ENCODE measurements at regions not wholly inside any gene's neighbourhood (a gene's known extent, or its start where the extent isn't known, plus 50 kb on each side); places are given as distances from the start of the nearest gene placed in this dataset.
A peak's percentile ranks its signal among the peaks of the same experiment; 100 is the strongest.
"Not testable (repeated sequence)": the region's sequence is repeated elsewhere in the genome, so short reads cannot be mapped to it uniquely, and the experiment has no call there.

DNA sequence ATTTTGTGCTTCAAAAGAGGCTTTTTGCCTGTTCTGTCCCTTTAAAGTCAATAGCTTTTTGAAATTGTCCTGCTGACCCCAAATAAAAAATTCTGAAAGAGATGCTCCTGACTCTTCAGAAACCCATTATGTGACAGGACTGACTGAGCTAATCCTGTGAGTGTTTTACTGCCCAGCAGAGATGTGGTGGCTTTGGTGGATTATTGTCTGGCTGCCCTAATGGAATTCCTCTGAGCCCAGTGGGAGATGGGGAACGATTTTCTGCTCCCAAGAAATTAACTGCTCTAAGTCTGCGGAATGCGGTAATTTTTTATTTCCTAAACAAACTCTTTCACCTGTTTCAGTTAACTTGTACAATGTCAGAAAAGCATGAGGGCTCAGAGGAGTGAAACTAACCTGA lies 258.2 kb downstream of the IKZF2 start:
- Mint-ChIP-seq H3K27ac (no peak overlapping the region), H3K27me3 (no peaks in the 10 kb centered on the region), H3K9me3 (peaks cover 0 to 2% (median 0%) of the 10 kb centered on the region in 7 donors), H3K4me1 (peaks cover 0 to 5% (median 2%) of the 10 kb centered on the region in 4 donors), H3K4me3 (no peak overlapping the region), H3K36me3 (peaks cover 21% of the 10 kb centered on the region)
- Histone ChIP-seq H3K27me3 (ENCODE audit: control insufficient read depth, insufficient read depth, low read length) (no peaks in the 10 kb centered on the region), H3K9me3 (ENCODE audit: control insufficient read depth in 2 of 2, low read length in 2 of 2) (no peaks in the 10 kb centered on the region), H3K27ac (ENCODE audit: insufficient read depth, low read length, poor library complexity, severe bottlenecking) (no peak overlapping the region), H3K4me3 (ENCODE audit: low read depth, low read length) (no peak overlapping the region), H3K36me3 (ENCODE audit: control insufficient read depth, insufficient read depth, low read length) (peaks cover 8% of the 10 kb centered on the region), H3K4me1 (ENCODE audit: control insufficient read depth, insufficient read depth, low read length, poor library complexity, severe bottlenecking) (no peaks in the 10 kb centered on the region)
- no peak for ATAC-seq (ENCODE audit: low read depth in 2 of 2)
- no peak for DNase-seq

DNA sequence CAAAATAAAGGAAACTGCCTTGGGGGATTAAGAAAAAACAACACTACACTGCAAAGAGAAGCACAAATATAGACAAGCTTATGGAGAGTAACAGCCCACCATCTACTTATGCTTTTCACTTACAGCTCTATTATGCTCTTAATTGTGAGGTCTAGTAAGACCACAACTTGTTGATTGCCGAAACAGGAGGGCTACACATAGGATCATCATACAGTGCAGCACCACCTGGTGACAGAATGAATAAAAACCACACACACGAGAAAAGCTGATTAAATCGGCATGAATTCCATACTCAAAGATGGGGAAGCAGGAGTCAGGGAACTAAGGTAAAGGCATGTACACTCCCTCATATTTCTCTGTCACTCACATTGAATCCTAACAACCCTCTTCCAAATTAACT lies 259.2 kb downstream of the IKZF2 start:
- no peaks in the 10 kb centered on the region for H3K4me1 ChIP-seq (ENCODE audit: control insufficient read depth, insufficient read depth, low read length, poor library complexity, severe bottlenecking)
- Mint-ChIP-seq H3K9me3 (peaks cover 0 to 2% (median 0%) of the 10 kb centered on the region in 7 donors), H3K4me1 (peaks cover 0 to 5% (median 4%) of the 10 kb centered on the region in 4 donors), H3K4me3 (no peak overlapping the region), H3K27me3 (no peaks in the 10 kb centered on the region), H3K36me3 (peaks cover 29% of the 10 kb centered on the region), H3K27ac (no peak overlapping the region)
- DNase-seq (peak in 1 of 3 donors; percentile 26), ATAC-seq (ENCODE audit: low read depth in 2 of 2) (no peak)
- H3K9me3 ChIP-seq (ENCODE audit: control insufficient read depth in 2 of 2, low read length in 2 of 2) = no peaks in the 10 kb centered on the region
- peaks cover 8% of the 10 kb centered on the region for H3K36me3 ChIP-seq (ENCODE audit: control insufficient read depth, insufficient read depth, low read length)
- H3K27ac ChIP-seq (ENCODE audit: insufficient read depth, low read length, poor library complexity, severe bottlenecking) = no peak overlapping the region
- no peaks in the 10 kb centered on the region for H3K27me3 ChIP-seq (ENCODE audit: control insufficient read depth, insufficient read depth, low read length)
- H3K4me3 ChIP-seq (ENCODE audit: low read depth, low read length) = no peak overlapping the region

DNA sequence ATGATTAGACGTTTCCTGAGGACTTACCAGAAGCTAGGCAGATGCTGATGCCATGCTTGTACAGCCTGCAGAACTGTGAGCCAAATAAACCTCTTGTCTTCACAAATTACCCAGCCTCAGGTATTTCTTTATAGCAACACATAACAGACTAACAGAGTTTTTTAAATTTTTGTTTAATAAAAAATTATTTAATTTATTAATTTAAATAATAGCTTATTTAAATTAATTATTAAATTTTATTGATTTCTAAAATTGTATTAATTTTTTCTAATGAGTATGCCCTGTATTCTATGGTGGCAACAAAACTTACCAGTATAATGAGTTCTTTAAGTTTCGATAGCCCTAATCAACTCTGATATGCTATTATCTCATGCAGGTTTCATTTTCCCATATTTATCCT lies 259.8 kb downstream of the IKZF2 start:
- peaks cover 8% of the 10 kb centered on the region for H3K36me3 ChIP-seq (ENCODE audit: control insufficient read depth, insufficient read depth, low read length)
- no peak for DNase-seq
- H3K4me3 ChIP-seq (ENCODE audit: low read depth, low read length) = no peak overlapping the region
- Mint-ChIP-seq H3K36me3 (peaks cover 34% of the 10 kb centered on the region), H3K9me3 (peaks cover 0 to 5% (median 3%) of the 10 kb centered on the region in 7 donors), H3K4me1 (peaks cover 0 to 6% (median 4%) of the 10 kb centered on the region in 4 donors), H3K4me3 (no peak overlapping the region), H3K27me3 (no peaks in the 10 kb centered on the region), H3K27ac (peak overlapping the region in 1 of 3 donors; percentile 73)
- H3K27me3 ChIP-seq (ENCODE audit: control insufficient read depth, insufficient read depth, low read length) = no peaks in the 10 kb centered on the region
- H3K27ac ChIP-seq (ENCODE audit: insufficient read depth, low read length, poor library complexity, severe bottlenecking) = no peak overlapping the region
- no peak for ATAC-seq (ENCODE audit: low read depth in 2 of 2)
- H3K4me1 ChIP-seq (ENCODE audit: control insufficient read depth, insufficient read depth, low read length, poor library complexity, severe bottlenecking) = no peaks in the 10 kb centered on the region
- no peaks in the 10 kb centered on the region for H3K9me3 ChIP-seq (ENCODE audit: control insufficient read depth in 2 of 2, low read length in 2 of 2)

DNA sequence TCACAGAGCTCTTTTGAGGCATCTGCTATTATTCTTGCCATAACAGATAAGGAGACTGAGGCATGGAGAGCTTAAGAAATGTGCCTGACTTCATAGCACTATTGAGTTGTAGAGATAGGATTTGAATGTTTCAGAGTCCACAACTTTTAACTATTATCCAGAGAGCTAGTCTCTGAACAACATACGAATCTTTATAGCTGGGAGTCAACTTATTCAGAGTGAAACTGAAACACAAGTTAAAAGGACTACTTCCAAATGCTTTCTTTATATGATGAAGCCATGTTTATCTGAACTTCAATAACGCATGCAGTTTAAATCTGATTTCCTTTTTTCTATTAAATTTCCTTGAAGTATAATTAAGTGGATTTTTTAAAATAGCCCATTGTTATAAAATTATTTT lies 268.8 kb downstream of the IKZF2 start:
- H3K4me3 Mint-ChIP-seq = peak overlapping the region in 2 of 4 donors; percentile 17 to 42
- DNase-seq (peak in 2 of 3 donors; percentile 6 to 50), ATAC-seq (ENCODE audit: low read depth in 2 of 2) (no peak)
- peaks cover 0 to 37% (median 14%) of the 10 kb centered on the region in 7 donors for H3K9me3 Mint-ChIP-seq
- H3K27ac ChIP-seq (ENCODE audit: insufficient read depth, low read length, poor library complexity, severe bottlenecking) = no peak overlapping the region
- peaks cover 67% of the 10 kb centered on the region for H3K36me3 Mint-ChIP-seq
- H3K27ac Mint-ChIP-seq = peak overlapping the region; percentile 16 to 53 (median 45)
- peaks cover 4 to 5% of the 10 kb centered on the region in 2 experiments for H3K9me3 ChIP-seq (ENCODE audit: control insufficient read depth in 2 of 2, low read length in 2 of 2)
- H3K27me3 ChIP-seq (ENCODE audit: control insufficient read depth, insufficient read depth, low read length) = no peaks in the 10 kb centered on the region
- no peaks in the 10 kb centered on the region for H3K27me3 Mint-ChIP-seq
- peak overlapping the region; percentile 46 for H3K4me3 ChIP-seq (ENCODE audit: low read depth, low read length)
- peaks cover 17 to 44% (median 34%) of the 10 kb centered on the region in 4 donors for H3K4me1 Mint-ChIP-seq
- H3K4me1 ChIP-seq (ENCODE audit: control insufficient read depth, insufficient read depth, low read length, poor library complexity, severe bottlenecking) = peaks cover 4% of the 10 kb centered on the region
- H3K36me3 ChIP-seq (ENCODE audit: control insufficient read depth, insufficient read depth, low read length) = peaks cover 5% of the 10 kb centered on the region

DNA sequence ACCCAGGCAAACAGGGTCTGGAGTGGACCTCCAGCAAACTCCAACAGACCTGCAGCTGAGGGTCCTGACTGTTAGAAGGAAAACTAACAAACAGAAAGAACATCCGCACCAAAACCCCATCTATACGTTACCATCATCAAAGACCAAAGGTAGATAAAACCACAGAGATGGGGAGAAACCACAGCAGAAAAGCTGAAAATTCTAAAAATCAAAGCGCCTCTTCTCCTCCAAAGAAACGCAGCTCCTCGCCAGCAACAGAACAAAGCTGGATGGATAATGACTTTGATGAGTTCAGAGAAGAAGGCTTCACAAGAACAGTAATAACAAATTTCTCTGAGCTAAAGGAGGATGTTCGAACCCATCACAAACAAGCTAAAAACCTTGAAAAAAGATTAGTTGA lies 274.9 kb downstream of the IKZF2 start:
- Mint-ChIP-seq H3K4me1 (peaks cover 4 to 33% (median 17%) of the 10 kb centered on the region in 4 donors), H3K36me3 (peaks cover 54% of the 10 kb centered on the region), H3K4me3 (peak overlapping the region in 1 of 4 donors; percentile 22)
- not testable (repeated sequence) for H3K9me3 ChIP-seq (ENCODE audit: control insufficient read depth in 2 of 2, low read length in 2 of 2); H3K4me3 ChIP-seq (ENCODE audit: low read depth, low read length); ATAC-seq (ENCODE audit: low read depth in 2 of 2); H3K27ac ChIP-seq (ENCODE audit: insufficient read depth, low read length, poor library complexity, severe bottlenecking); H3K27me3 ChIP-seq (ENCODE audit: control insufficient read depth, insufficient read depth, low read length); H3K27me3 Mint-ChIP-seq; H3K27ac Mint-ChIP-seq; H3K4me1 ChIP-seq (ENCODE audit: control insufficient read depth, insufficient read depth, low read length, poor library complexity, severe bottlenecking); DNase-seq; H3K36me3 ChIP-seq (ENCODE audit: control insufficient read depth, insufficient read depth, low read length); H3K9me3 Mint-ChIP-seq

DNA sequence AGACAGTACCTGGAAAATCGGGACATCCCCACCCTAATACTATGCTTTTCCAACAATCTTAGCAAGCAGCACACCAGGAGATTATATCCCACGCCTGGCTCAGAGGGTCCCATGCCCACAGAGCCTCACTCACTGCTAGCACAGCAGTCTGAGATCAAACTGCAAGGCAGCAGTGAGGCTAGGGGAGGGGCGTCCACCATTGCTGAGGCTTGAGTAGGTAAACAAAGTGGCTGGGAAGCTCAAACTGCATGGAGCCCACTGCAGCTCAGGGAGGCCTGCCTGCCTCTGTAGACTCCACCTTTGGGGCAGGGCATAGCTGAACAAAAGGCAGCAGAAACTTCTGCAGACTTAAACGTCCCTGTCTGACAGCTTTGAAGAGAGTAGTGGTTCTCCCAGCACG lies 275.5 kb downstream of the IKZF2 start:
- H3K36me3 Mint-ChIP-seq = peaks cover 55% of the 10 kb centered on the region

DNA sequence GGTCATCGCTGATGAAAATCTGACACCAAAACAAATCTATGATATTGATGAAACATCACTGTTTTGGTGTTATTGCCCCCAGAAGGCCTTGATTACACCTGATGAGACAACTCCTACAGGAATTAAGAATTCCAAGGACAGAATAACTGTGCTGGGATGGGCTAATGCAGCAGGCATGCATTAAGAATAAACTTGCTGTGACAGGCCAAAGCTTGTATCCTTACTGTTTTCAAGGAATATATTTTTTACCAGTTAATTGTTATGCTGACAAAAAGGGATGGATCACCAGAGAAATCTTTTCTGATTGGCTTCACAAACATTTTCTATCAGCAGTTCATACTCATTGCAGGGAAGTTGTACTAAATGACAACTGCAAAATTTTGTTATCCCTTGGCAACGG lies 278.2 kb downstream of the IKZF2 start:
- Mint-ChIP-seq H3K4me3 (no peak overlapping the region), H3K9me3 (peaks cover 0 to 11% (median 6%) of the 10 kb centered on the region in 7 donors), H3K27me3 (no peaks in the 10 kb centered on the region), H3K4me1 (peaks cover 0 to 17% (median 9%) of the 10 kb centered on the region in 4 donors), H3K27ac (no peak overlapping the region), H3K36me3 (peaks cover 57% of the 10 kb centered on the region)
- Histone ChIP-seq H3K36me3 (ENCODE audit: control insufficient read depth, insufficient read depth, low read length) (peaks cover 2% of the 10 kb centered on the region), H3K27ac (ENCODE audit: insufficient read depth, low read length, poor library complexity, severe bottlenecking) (no peak overlapping the region), H3K9me3 (ENCODE audit: control insufficient read depth in 2 of 2, low read length in 2 of 2) (no peaks in the 10 kb centered on the region), H3K4me3 (ENCODE audit: low read depth, low read length) (no peak overlapping the region), H3K4me1 (ENCODE audit: control insufficient read depth, insufficient read depth, low read length, poor library complexity, severe bottlenecking) (no peaks in the 10 kb centered on the region), H3K27me3 (ENCODE audit: control insufficient read depth, insufficient read depth, low read length) (no peaks in the 10 kb centered on the region)
- no peak for DNase-seq
- ATAC-seq (ENCODE audit: low read depth in 2 of 2) = no peak

More for the DNA sequence above, 275.5 kb downstream of the IKZF2 start:
- not testable (repeated sequence) for H3K9me3 Mint-ChIP-seq; H3K4me1 ChIP-seq (ENCODE audit: control insufficient read depth, insufficient read depth, low read length, poor library complexity, severe bottlenecking); H3K27me3 ChIP-seq (ENCODE audit: control insufficient read depth, insufficient read depth, low read length); DNase-seq; ATAC-seq (ENCODE audit: low read depth in 2 of 2); H3K9me3 ChIP-seq (ENCODE audit: control insufficient read depth in 2 of 2, low read length in 2 of 2); H3K4me3 ChIP-seq (ENCODE audit: low read depth, low read length); H3K27me3 Mint-ChIP-seq; H3K4me3 Mint-ChIP-seq; H3K27ac Mint-ChIP-seq; H3K36me3 ChIP-seq (ENCODE audit: control insufficient read depth, insufficient read depth, low read length); H3K27ac ChIP-seq (ENCODE audit: insufficient read depth, low read length, poor library complexity, severe bottlenecking)
- peaks cover 4 to 29% (median 13%) of the 10 kb centered on the region in 4 donors for H3K4me1 Mint-ChIP-seq

DNA sequence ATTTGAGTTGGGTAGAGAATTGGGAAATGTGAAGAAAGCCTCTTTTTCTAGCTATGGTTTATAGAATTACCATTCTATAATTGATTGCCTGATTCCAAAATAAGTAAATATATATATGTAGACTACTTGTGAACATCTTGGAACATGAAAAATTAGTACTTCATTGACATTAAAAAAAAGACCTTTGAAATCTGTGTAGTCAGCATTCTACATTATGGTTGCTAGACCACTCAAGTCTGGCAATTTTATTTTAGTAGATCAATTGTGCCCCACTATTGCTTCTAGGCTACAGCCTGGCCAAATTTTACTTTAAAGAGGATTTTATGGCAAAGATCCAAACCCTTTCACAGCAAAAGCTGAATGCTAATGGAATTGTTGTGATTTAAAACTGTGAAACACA lies 279.8 kb downstream of the IKZF2 start:
- Mint-ChIP-seq H3K4me1 (peaks cover 0 to 3% (median 0%) of the 10 kb centered on the region in 4 donors), H3K36me3 (peaks cover 47% of the 10 kb centered on the region), H3K4me3 (no peak overlapping the region), H3K27ac (no peak overlapping the region), H3K27me3 (no peaks in the 10 kb centered on the region), H3K9me3 (peaks cover 1 to 17% (median 5%) of the 10 kb centered on the region in 7 donors)
- no peak overlapping the region for H3K27ac ChIP-seq (ENCODE audit: insufficient read depth, low read length, poor library complexity, severe bottlenecking)
- no peaks in the 10 kb centered on the region for H3K4me1 ChIP-seq (ENCODE audit: control insufficient read depth, insufficient read depth, low read length, poor library complexity, severe bottlenecking)
- DNase-seq = no peak
- H3K4me3 ChIP-seq (ENCODE audit: low read depth, low read length) = no peak overlapping the region
- no peak for ATAC-seq (ENCODE audit: low read depth in 2 of 2)
- peaks cover 2% of the 10 kb centered on the region for H3K36me3 ChIP-seq (ENCODE audit: control insufficient read depth, insufficient read depth, low read length)
- H3K27me3 ChIP-seq (ENCODE audit: control insufficient read depth, insufficient read depth, low read length) = no peaks in the 10 kb centered on the region
- H3K9me3 ChIP-seq (ENCODE audit: control insufficient read depth in 2 of 2, low read length in 2 of 2) = peaks cover 6 to 9% of the 10 kb centered on the region in 2 experiments

Measured in CD4-positive, CD25-positive, alpha-beta regulatory T cell (primary cell).